Lung (tissue), 11 donors: ENCODE measurements at regions not wholly inside any gene's neighbourhood (a gene's known extent, or its start where the extent isn't known, plus 50 kb on each side); places are given as distances from the start of the nearest gene placed in this dataset.

Experiments
- ATAC-seq: fragments of 200-7000 bp; cut with Tn5 transposase; one replicate; pipeline ENCODE4 v1.9.1; 2020; ENCODE audit warnings: moderate number of reproducible peaks; ENCODE audit not compliant: insufficient read depth, low FRiP score
- DNase-seq, 3 donors: peaks; one replicate each; pipeline ENCODE4 v3.0.0-alpha.2; 2013 to 2017
- H3K27ac ChIP-seq, 2 donors: one replicate each; pipeline ENCODE4 v1.5.1; 2013; ENCODE audit warnings: mild to moderate bottlenecking in 2 of 2, moderate library complexity in 2 of 2, control low read depth in 1 of 2, inconsistent platforms in 1 of 2, low read depth in 1 of 2, low read length in 1 of 2
- H3K27me3 ChIP-seq, 3 donors: one replicate each; pipeline ENCODE4 v1.5.1; 2013; ENCODE audit warnings: low read length in 2 of 3; ENCODE audit not compliant: control insufficient read depth in 3 of 3, insufficient read depth in 3 of 3
- H3K36me3 ChIP-seq, 4 donors: one replicate each; pipeline ENCODE4 v1.5.1; 2013; ENCODE audit warnings: low read length in 4 of 4, mild to moderate bottlenecking in 1 of 4, moderate library complexity in 1 of 4; ENCODE audit not compliant: control insufficient read depth in 4 of 4, insufficient read depth in 4 of 4
- H3K4me1 ChIP-seq, 5 donors: one replicate each; pipeline ENCODE4 v1.5.1; 2013; ENCODE audit warnings: low read length in 5 of 5, mild to moderate bottlenecking in 2 of 5, moderate library complexity in 1 of 5; ENCODE audit not compliant: control insufficient read depth in 5 of 5, insufficient read depth in 5 of 5
- H3K4me3 ChIP-seq: one replicate; pipeline ENCODE4 v1.5.1; 2013; ENCODE audit warnings: mild to moderate bottlenecking, control low read depth, moderate library complexity
- H3K9ac ChIP-seq, 2 donors: one replicate each; pipeline ENCODE4 v1.5.1; 2013; ENCODE audit warnings: low read length in 2 of 2, control low read depth in 1 of 2; ENCODE audit not compliant: insufficient read depth in 1 of 2
- H3K9me3 ChIP-seq, 4 donors: one replicate each; pipeline ENCODE4 v1.5.1; 2013; ENCODE audit warnings: low read length in 3 of 4, mild to moderate bottlenecking in 1 of 4, moderate library complexity in 1 of 4; ENCODE audit not compliant: control insufficient read depth in 4 of 4, insufficient read depth in 3 of 4
- WGBS, 2 donors: extraction: QIAGEN DNeasy Blood & Tissue Kit; methylation state at CpG; one replicate each; pipeline ENCODE4 v1.1.7; 2013; 5-methylcytosine and 5-hydroxymethylcytosine counted together
- TF ChIP-seq, protein P1 (sequence below): IDR thresholded peaks from 2 replicates; pipeline ENCODE4 v1.5.1; 2012; ENCODE audit warnings: mild to moderate bottlenecking; ENCODE audit errors: control extremely low read depth, extremely low read depth
- donor health status: control.
- donor health status: control.
- donor health status: Bipolar disorder and iron deficiency.
- donor health status: healthy.
- donor health status: DM: yes; HTN: yes; CAD: no.

DNA sequence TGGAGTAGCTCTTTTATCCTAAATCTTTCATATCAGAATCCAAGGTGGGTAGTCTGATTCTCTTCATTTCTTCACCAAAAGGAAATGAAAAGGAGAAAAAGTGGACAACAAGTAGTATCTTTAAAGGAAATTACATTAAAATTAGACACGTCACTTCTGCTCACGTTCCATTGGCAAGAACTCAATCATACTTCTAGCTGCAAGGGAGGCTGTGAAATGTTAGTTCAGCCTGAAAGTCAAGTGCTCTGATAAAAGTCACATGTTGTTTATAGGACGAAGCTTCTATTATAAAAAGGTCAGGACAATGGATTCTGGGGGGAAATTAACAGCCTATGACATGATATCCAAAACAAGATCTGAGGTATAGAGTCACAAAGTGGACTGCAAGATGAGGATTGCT is 164.6 kb upstream of the MCTP2 start:
- Histone ChIP-seq H3K27me3 (no peaks in the 10 kb centered on the region), H3K36me3 (no peaks in the 10 kb centered on the region), H3K4me1 (no peaks in the 10 kb centered on the region), H3K27ac (no peak overlapping the region), H3K9ac (no peak overlapping the region), H3K9me3 (peaks cover 0 to 14% (median 5%) of the 10 kb centered on the region in 4 donors), H3K4me3 (no peak overlapping the region)
- TF ChIP-seq, protein P1, sequence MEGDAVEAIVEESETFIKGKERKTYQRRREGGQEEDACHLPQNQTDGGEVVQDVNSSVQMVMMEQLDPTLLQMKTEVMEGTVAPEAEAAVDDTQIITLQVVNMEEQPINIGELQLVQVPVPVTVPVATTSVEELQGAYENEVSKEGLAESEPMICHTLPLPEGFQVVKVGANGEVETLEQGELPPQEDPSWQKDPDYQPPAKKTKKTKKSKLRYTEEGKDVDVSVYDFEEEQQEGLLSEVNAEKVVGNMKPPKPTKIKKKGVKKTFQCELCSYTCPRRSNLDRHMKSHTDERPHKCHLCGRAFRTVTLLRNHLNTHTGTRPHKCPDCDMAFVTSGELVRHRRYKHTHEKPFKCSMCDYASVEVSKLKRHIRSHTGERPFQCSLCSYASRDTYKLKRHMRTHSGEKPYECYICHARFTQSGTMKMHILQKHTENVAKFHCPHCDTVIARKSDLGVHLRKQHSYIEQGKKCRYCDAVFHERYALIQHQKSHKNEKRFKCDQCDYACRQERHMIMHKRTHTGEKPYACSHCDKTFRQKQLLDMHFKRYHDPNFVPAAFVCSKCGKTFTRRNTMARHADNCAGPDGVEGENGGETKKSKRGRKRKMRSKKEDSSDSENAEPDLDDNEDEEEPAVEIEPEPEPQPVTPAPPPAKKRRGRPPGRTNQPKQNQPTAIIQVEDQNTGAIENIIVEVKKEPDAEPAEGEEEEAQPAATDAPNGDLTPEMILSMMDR: no peak
- DNase-seq (no peak), ATAC-seq (no peak)
- WGBS, 2 donors: 81 to 89% methylated on average over 3 of the region's 3 CpGs

DNA sequence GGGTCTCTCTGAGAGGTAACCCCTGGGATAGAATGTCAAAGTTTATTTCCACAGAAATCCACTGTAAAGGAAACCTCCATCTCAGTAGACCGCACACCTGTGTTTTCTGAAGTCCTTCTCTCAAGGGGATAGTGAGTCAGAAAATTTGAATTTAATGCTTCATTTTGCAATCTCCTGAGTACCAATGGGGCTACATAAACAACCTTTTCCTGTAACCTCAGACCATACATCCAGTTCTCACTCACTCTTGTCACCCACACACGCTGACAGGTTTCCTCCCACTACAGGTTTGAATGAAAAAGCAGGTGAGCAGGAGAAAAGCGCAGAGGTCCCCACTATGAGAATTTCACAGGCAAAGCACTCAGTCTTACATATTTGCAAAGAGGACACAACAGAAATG is 165.3 kb upstream of the MCTP2 start:
- H3K9ac ChIP-seq: no peak overlapping the region
- no peak overlapping the region for H3K4me3 ChIP-seq
- no peak for DNase-seq
- peaks cover 0 to 14% (median 5%) of the 10 kb centered on the region in 4 donors for H3K9me3 ChIP-seq
- no peaks in the 10 kb centered on the region for H3K27me3 ChIP-seq
- H3K36me3 ChIP-seq: no peaks in the 10 kb centered on the region
- ATAC-seq: peak; percentile 37
- no peaks in the 10 kb centered on the region for H3K4me1 ChIP-seq
- WGBS, 2 donors: 63 to 86% methylated on average over 3 of the region's 3 CpGs
- TF ChIP-seq, protein P1: no peak
- H3K27ac ChIP-seq: no peak overlapping the region

DNA sequence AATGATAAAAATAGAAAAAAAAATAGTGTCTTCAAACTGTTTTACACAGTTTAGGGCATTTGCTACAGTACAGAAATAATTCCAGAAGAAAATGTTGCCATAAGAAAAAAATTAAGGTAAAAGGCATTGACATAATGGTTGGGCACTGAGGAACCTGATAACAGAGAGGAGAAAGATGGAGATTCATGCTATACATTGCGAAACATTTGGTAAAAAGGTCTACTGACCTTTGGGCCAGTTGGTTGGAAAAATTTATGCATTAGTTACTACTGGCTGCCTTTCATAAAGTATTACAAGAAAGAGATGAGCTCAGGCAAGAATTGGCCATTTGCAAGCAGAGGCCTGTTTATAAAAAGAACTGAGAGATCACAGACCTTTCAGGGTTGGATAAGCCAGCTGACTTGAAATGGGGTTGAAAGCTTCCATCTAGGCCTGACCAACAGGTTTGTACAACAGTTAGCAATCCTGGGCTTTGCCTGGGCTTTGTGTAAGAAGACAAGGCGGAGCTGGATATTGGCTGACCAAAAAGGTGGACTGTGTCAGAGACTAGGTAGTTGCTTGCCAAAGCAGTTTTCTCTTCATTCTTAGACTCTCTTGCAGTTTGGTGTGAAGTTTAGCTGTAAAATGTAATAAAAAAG is 166.6 kb upstream of the MCTP2 start:
- Histone ChIP-seq H3K27ac (no peak overlapping the region), H3K36me3 (no peaks in the 10 kb centered on the region), H3K27me3 (no peaks in the 10 kb centered on the region), H3K9ac (no peak overlapping the region), H3K4me3 (no peak overlapping the region), H3K4me1 (no peaks in the 10 kb centered on the region), H3K9me3 (peaks cover 0 to 14% (median 4%) of the 10 kb centered on the region in 4 donors)
- no peak for ATAC-seq
- 87 to 99% methylated on average over 2 of the region's 2 CpGs for WGBS, 2 donors
- DNase-seq: no peak
- TF ChIP-seq, protein P1: no peak

DNA sequence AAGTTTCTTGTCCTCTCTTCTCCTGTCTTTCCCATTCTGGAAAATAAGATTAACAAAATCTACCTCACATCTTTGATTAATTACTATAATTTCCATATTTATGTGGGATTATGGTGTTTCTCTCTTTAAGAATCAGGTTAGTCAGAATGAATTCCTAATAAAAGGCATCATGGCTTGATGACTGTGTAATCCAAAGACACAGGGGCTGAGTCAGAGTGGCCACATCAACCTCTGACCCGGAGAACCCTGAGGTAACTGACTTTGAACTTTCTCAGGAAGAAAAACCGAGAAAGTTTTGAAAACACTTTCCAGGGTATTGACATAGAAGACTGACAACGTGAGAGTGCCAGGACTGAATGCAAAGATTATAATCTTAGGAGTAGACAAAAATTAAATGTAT is 170.3 kb upstream of the MCTP2 start:
- H3K27ac ChIP-seq: no peak overlapping the region
- no peak overlapping the region for H3K9ac ChIP-seq
- no peaks in the 10 kb centered on the region for H3K27me3 ChIP-seq
- TF ChIP-seq, protein P1: no peak
- no peaks in the 10 kb centered on the region for H3K4me1 ChIP-seq
- no peaks in the 10 kb centered on the region for H3K9me3 ChIP-seq
- ATAC-seq: no peak
- no peak overlapping the region for H3K4me3 ChIP-seq
- DNase-seq: no peak
- H3K36me3 ChIP-seq: no peaks in the 10 kb centered on the region
- 76 to 88% methylated on average over 3 of the region's 3 CpGs for WGBS, 2 donors
